GM23338 (cell line): ENCODE measurements at regions not wholly inside any gene's neighbourhood (a gene's known extent, or its start where the extent isn't known, plus 50 kb on each side); places are given as distances from the start of the nearest gene placed in this dataset.

Experiments
- ATAC-seq: fragments of 200-7000 bp; cut with Tn5 transposase; 3 replicates; pipeline ENCODE4 v1.9.1; 2020
- DNase-seq: peaks from one replicate; pipeline ENCODE4 v3.0.0-alpha.2; 2015; ENCODE audit warnings: low spot score
- H2AFZ ChIP-seq: fragments of 200-600 bp; sonication (generic); 2 replicates; pipeline ENCODE4 v1.8.0; 2016; ENCODE audit warnings: antibody characterized with exemption, mild to moderate bottlenecking, moderate library complexity
- H3F3A ChIP-seq: fragments of 200-600 bp; sonication (generic); replicated peaks from 2 replicates; pipeline ENCODE4 v1.8.0; 2017; ENCODE audit warnings: antibody characterized with exemption, mixed run types, low read depth
- H3K27ac ChIP-seq: fragments of 200-600 bp; sonication (generic); 2 replicates; pipeline ENCODE4 v1.6.1; 2016; ENCODE audit warnings: low read depth
- H3K27me3 ChIP-seq: fragments of 200-600 bp; sonication (generic); 2 replicates; pipeline ENCODE4 v1.8.0; 2016; ENCODE audit warnings: mild to moderate bottlenecking, mixed run types, moderate library complexity; ENCODE audit not compliant: insufficient read depth
- H3K36me3 ChIP-seq: fragments of 200-600 bp; sonication (generic); 2 replicates; pipeline ENCODE4 v1.8.0; 2016; ENCODE audit warnings: mild to moderate bottlenecking; ENCODE audit not compliant: insufficient read depth
- H3K4me1 ChIP-seq: fragments of 200-600 bp; sonication (generic); 2 replicates; pipeline ENCODE4 v1.8.0; 2016; ENCODE audit warnings: mild to moderate bottlenecking, moderate library complexity; ENCODE audit not compliant: insufficient read depth
- H3K4me2 ChIP-seq: fragments of 200-600 bp; sonication (generic); 2 replicates; pipeline ENCODE4 v1.7.1; 2017; ENCODE audit warnings: mixed run types
- H3K4me3 ChIP-seq: fragments of 200-600 bp; sonication (generic); 2 replicates; pipeline ENCODE4 v1.6.1; 2016; ENCODE audit warnings: mixed run types
- H3K79me2 ChIP-seq: fragments of 200-600 bp; sonication (generic); replicated peaks from 2 replicates; pipeline ENCODE4 v1.8.0; 2017; ENCODE audit warnings: mild to moderate bottlenecking; ENCODE audit not compliant: insufficient read depth
- H3K9me2 ChIP-seq: fragments of 200-600 bp; sonication (generic); 2 replicates; pipeline ENCODE4 v1.8.0; 2017; ENCODE audit not compliant: insufficient read depth
- H4K20me1 ChIP-seq: fragments of 200-600 bp; sonication (generic); replicated peaks from 2 replicates; pipeline ENCODE4 v1.8.0; 2017; ENCODE audit warnings: mild to moderate bottlenecking; ENCODE audit not compliant: insufficient read depth
- H3K27ac Mint-ChIP-seq: 2 replicates; pipeline ENCODE4 v1.8.0; 2020; ENCODE audit warnings: inconsistent platforms, mild to moderate bottlenecking, moderate library complexity, mixed read lengths
- H3K27me3 Mint-ChIP-seq: 3 replicates; pipeline ENCODE4 v1.8.0; 2022; ENCODE audit warnings: low read depth, mild to moderate bottlenecking, moderate library complexity, mixed read lengths, inconsistent platforms; ENCODE audit not compliant: insufficient read depth, poor library complexity
- H3K36me3 Mint-ChIP-seq: 3 replicates; pipeline ENCODE4 v1.8.0; 2021; ENCODE audit warnings: low read depth, mild to moderate bottlenecking, inconsistent platforms, moderate library complexity, mixed read lengths
- H3K4me1 Mint-ChIP-seq: 3 replicates; pipeline ENCODE4 v1.8.0; 2020; ENCODE audit warnings: mild to moderate bottlenecking, inconsistent platforms, mixed read lengths
- H3K4me3 Mint-ChIP-seq: 3 replicates; pipeline ENCODE4 v1.8.0; 2021; ENCODE audit warnings: moderate library complexity, mild to moderate bottlenecking, inconsistent platforms, mixed read lengths
- H3K9me3 Mint-ChIP-seq: 3 replicates; pipeline ENCODE4 v1.8.0; 2020; ENCODE audit warnings: moderate library complexity, mild to moderate bottlenecking, inconsistent platforms, mixed read lengths
- CREB1 ChIP-seq: fragments of 250-450 bp; sonication (Bioruptor Pico); IDR thresholded peaks from 2 replicates; pipeline ENCODE4 v1.5.0; 2020; ENCODE audit warnings: low read depth, mild to moderate bottlenecking, moderate library complexity
- CTCF ChIP-seq, 2 experiments: fragments of 200-600 bp in 1 of 2; sonication (generic) in 1 of 2; conservative IDR thresholded peaks; 2 replicates each; pipeline versions ENCODE4 v1.5.1 to v1.6.1; 2016 to 2017; ENCODE audit warnings: antibody characterized with exemption in 2 of 2, low read depth in 2 of 2, mild to moderate bottlenecking in 2 of 2, moderate library complexity in 1 of 2
- ETS1 ChIP-seq: IDR thresholded peaks from 2 replicates; pipeline ENCODE4 v1.6.1; 2016; ENCODE audit warnings: antibody characterized with exemption
- EZH2 ChIP-seq: fragments of 200-600 bp; sonication (generic); IDR thresholded peaks from one replicate; pipeline ENCODE4 v1.8.0; 2017; ENCODE audit warnings: antibody characterized with exemption, mild to moderate bottlenecking, low read depth; ENCODE audit not compliant: unreplicated experiment
- EZH2phosphoT487 ChIP-seq: fragments of 200-600 bp; sonication (generic); IDR thresholded peaks from one replicate; pipeline ENCODE4 v1.8.1; 2018; ENCODE audit warnings: antibody characterized with exemption; ENCODE audit not compliant: unreplicated experiment
- JUNB ChIP-seq: IDR thresholded peaks from one replicate; pipeline ENCODE4 v1.6.1; 2016; ENCODE audit warnings: antibody characterized with exemption; ENCODE audit not compliant: unreplicated experiment
- NANOG ChIP-seq: IDR thresholded peaks from 2 replicates; pipeline ENCODE4 v1.6.1; 2016; ENCODE audit warnings: antibody characterized with exemption, borderline replicate concordance
- POLR2AphosphoS5 ChIP-seq: IDR thresholded peaks from 2 replicates; pipeline ENCODE4 v1.6.1; 2016; ENCODE audit warnings: antibody characterized with exemption, low read depth
- REST ChIP-seq: IDR thresholded peaks from one replicate; pipeline ENCODE4 v1.6.1; 2018; ENCODE audit warnings: antibody characterized with exemption; ENCODE audit not compliant: unreplicated experiment
- STAT1 ChIP-seq: IDR thresholded peaks from one replicate; pipeline ENCODE4 v1.6.1; 2016; ENCODE audit warnings: antibody characterized with exemption; ENCODE audit not compliant: unreplicated experiment
- ZNF114 ChIP-seq: fragments of 250-450 bp; sonication (Bioruptor Pico); IDR thresholded peaks from 2 replicates; pipeline ENCODE4 v1.5.0; 2020; ENCODE audit warnings: mild to moderate bottlenecking, moderate library complexity
- ZNF331 ChIP-seq: fragments of 250-450 bp; sonication (Bioruptor Pico); IDR thresholded peaks from 2 replicates; pipeline ENCODE4 v1.5.0; 2020; ENCODE audit warnings: low read depth, mild to moderate bottlenecking, moderate library complexity
- ZNF462 ChIP-seq: fragments of 250-450 bp; sonication (Bioruptor Pico); IDR thresholded peaks from 2 replicates; pipeline ENCODE4 v1.5.0; 2020; ENCODE audit warnings: mild to moderate bottlenecking, moderate library complexity

- DNase-seq (no peak), ATAC-seq (no peak)
- TF ChIP-seq NANOG (no peak), ZNF114 (no peak), ETS1 (no peak), CREB1 (no peak), ZNF462 (CRISPR knock-in tag) (no peak), POLR2AphosphoS5 (no peak), STAT1 (no peak), JUNB (no peak), ZNF331 (CRISPR knock-in tag) (no peak), REST (no peak), EZH2phosphoT487 (no peak), EZH2 (no peak), CTCF (conservative IDR thresholded peaks at IDR 0.05; ENCODE audit: low read depth in 2 of 2) (no peak)
- Histone ChIP-seq H4K20me1 (no peaks in the 10 kb centered on the region), H3K79me2 (no peaks in the 10 kb centered on the region), H3K27ac (no peak overlapping the region), H3K36me3 (no peaks in the 10 kb centered on the region), H3K4me1 (no peaks in the 10 kb centered on the region), H3K9me2 (peaks cover 16% of the 10 kb centered on the region; the same call in 1 of the 2 replicates), H3K4me2 (no peak overlapping the region), H3F3A (no peaks in the 10 kb centered on the region), H3K4me3 (no peak overlapping the region), H2AFZ (peak overlapping the region; percentile 38; the same call in 1 of the 2 replicates), H3K27me3 (no peaks in the 10 kb centered on the region)
- Mint-ChIP-seq H3K9me3 (no peaks in the 10 kb centered on the region; the same call in 2 of the 3 replicates), H3K27me3 (no peaks in the 10 kb centered on the region), H3K36me3 (no peaks in the 10 kb centered on the region; the same call in 2 of the 3 replicates), H3K4me3 (no peak overlapping the region), H3K4me1 (no peaks in the 10 kb centered on the region), H3K27ac (no peak overlapping the region)
Observed at GRCh38 chr2:12210016-12210933, 463.8 kb downstream of the LPIN1 start.
